ENCODE measurements at regions not wholly inside any gene's neighbourhood (a gene's known extent, or its start where the extent isn't known, plus 50 kb on each side); places are given as distances from the start of the nearest gene placed in this dataset.

DNA sequence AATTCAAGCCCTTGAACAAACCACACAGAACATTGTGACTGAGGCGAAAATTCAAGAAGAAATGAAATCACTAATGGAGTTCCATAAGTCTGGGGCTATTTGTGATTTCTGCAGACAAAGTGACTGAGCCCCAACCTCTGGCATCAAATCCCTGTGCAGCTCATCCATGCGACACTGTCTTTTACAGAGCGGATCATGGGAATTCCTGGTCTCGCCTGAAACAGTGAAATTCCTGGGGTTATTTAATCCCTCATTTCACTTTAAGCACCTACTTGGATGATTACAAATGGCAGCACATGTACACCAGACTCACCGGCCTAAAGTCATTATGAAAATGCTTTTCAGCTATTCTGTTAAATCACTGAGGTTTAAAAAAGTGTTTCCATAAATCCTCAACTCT, 102.4 kb upstream of the CDH4 start:
- TF ChIP-seq, protein P1, sequence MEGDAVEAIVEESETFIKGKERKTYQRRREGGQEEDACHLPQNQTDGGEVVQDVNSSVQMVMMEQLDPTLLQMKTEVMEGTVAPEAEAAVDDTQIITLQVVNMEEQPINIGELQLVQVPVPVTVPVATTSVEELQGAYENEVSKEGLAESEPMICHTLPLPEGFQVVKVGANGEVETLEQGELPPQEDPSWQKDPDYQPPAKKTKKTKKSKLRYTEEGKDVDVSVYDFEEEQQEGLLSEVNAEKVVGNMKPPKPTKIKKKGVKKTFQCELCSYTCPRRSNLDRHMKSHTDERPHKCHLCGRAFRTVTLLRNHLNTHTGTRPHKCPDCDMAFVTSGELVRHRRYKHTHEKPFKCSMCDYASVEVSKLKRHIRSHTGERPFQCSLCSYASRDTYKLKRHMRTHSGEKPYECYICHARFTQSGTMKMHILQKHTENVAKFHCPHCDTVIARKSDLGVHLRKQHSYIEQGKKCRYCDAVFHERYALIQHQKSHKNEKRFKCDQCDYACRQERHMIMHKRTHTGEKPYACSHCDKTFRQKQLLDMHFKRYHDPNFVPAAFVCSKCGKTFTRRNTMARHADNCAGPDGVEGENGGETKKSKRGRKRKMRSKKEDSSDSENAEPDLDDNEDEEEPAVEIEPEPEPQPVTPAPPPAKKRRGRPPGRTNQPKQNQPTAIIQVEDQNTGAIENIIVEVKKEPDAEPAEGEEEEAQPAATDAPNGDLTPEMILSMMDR (IDR thresholded peaks at IDR 0.05; ENCODE audit: partially characterized antibody, unreplicated experiment) = no peak
- Mint-ChIP-seq H3K9me3 (ENCODE audit: unreplicated experiment) (no peaks in the 10 kb centered on the region), H3K4me1 (ENCODE audit: low read depth, unreplicated experiment) (no peaks in the 10 kb centered on the region), H3K27ac (ENCODE audit: unreplicated experiment) (no peak overlapping the region), H3K27me3 (ENCODE audit: unreplicated experiment) (no peaks in the 10 kb centered on the region), H3K36me3 (ENCODE audit: unreplicated experiment) (no peaks in the 10 kb centered on the region), H3K4me3 (ENCODE audit: unreplicated experiment) (no peak overlapping the region)
- DNase-seq = no peak

DNA sequence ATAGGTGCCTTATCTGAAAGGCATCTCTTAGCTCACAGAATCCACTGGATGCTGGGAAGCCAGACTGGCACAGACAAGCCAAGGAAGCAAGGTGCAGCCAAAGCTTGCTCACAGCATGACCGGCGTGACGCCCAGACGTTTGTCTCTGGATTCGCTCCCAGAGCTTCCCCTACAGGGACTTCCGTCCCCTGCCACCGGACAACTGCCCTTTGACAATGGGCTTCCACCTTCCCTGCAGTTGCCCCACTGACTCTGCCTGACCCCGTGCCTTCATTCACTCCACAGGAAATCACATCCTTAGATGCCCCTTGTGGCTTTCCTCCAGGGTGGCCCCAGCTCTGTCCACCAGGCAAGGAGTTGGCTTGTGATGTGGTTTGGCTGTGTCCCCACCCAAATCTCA, 94.8 kb upstream of the CDH4 start:
- Mint-ChIP-seq H3K4me1 (ENCODE audit: low read depth, unreplicated experiment) (peaks cover 2% of the 10 kb centered on the region), H3K36me3 (ENCODE audit: unreplicated experiment) (no peaks in the 10 kb centered on the region), H3K9me3 (ENCODE audit: unreplicated experiment) (peaks cover 8% of the 10 kb centered on the region), H3K27me3 (ENCODE audit: unreplicated experiment) (peaks cover 1% of the 10 kb centered on the region), H3K4me3 (ENCODE audit: unreplicated experiment) (no peak overlapping the region), H3K27ac (ENCODE audit: unreplicated experiment) (no peak overlapping the region)
- TF ChIP-seq, protein P1 (IDR thresholded peaks at IDR 0.05; ENCODE audit: partially characterized antibody, unreplicated experiment) = no peak
- no peak for DNase-seq

- H3K4me1 Mint-ChIP-seq (ENCODE audit: low read depth, unreplicated experiment) = peaks cover 2% of the 10 kb centered on the region
- H3K9me3 Mint-ChIP-seq (ENCODE audit: unreplicated experiment) = peaks cover 6% of the 10 kb centered on the region
- H3K27me3 Mint-ChIP-seq (ENCODE audit: unreplicated experiment) = peaks cover 1% of the 10 kb centered on the region
- no peak overlapping the region for H3K27ac Mint-ChIP-seq (ENCODE audit: unreplicated experiment)
- H3K36me3 Mint-ChIP-seq (ENCODE audit: unreplicated experiment) = no peaks in the 10 kb centered on the region
- TF ChIP-seq, protein P1 (IDR thresholded peaks at IDR 0.05; ENCODE audit: partially characterized antibody, unreplicated experiment) = no peak
- H3K4me3 Mint-ChIP-seq (ENCODE audit: unreplicated experiment) = no peak overlapping the region
- DNase-seq = no peak
Measured at GRCh38 chr20:61159957-61160686, 91.9 kb upstream of the CDH4 start.

- no peak overlapping the region for H3K27ac Mint-ChIP-seq (ENCODE audit: unreplicated experiment)
- H3K4me3 Mint-ChIP-seq (ENCODE audit: unreplicated experiment) = no peak overlapping the region
- H3K36me3 Mint-ChIP-seq (ENCODE audit: unreplicated experiment) = no peaks in the 10 kb centered on the region
- TF ChIP-seq, protein P1 (IDR thresholded peaks at IDR 0.05; ENCODE audit: partially characterized antibody, unreplicated experiment) = no peak
- H3K9me3 Mint-ChIP-seq (ENCODE audit: unreplicated experiment) = peaks cover 6% of the 10 kb centered on the region
- peaks cover 2% of the 10 kb centered on the region for H3K4me1 Mint-ChIP-seq (ENCODE audit: low read depth, unreplicated experiment)
- no peaks in the 10 kb centered on the region for H3K27me3 Mint-ChIP-seq (ENCODE audit: unreplicated experiment)
- DNase-seq = no peak
Measured at GRCh38 chr20:61161726-61162390, 90.2 kb upstream of the CDH4 start.

DNA sequence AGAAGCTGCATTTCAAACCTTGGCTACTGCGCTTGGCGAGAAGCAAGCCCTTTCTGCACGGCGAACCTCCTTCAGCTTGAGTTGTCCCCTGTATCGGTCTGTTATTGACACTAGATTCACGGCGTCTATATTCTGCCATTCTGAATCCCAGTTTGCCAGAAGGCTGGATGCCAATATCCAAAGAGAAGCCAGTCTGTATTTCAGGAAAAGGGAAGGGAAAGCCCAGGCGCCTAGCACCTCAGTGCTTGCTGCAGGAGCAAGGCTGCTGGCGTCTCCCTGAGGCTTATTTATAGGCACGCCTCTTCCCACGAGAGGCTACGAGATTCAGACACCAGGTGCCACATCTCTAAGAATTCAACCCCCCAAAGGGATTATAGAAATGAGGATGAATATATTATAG, 89.6 kb upstream of the CDH4 start:
- no peaks in the 10 kb centered on the region for H3K27me3 Mint-ChIP-seq (ENCODE audit: unreplicated experiment)
- no peak overlapping the region for H3K27ac Mint-ChIP-seq (ENCODE audit: unreplicated experiment)
- no peak for DNase-seq
- H3K4me1 Mint-ChIP-seq (ENCODE audit: low read depth, unreplicated experiment) = peaks cover 2% of the 10 kb centered on the region
- TF ChIP-seq, protein P1 (IDR thresholded peaks at IDR 0.05; ENCODE audit: partially characterized antibody, unreplicated experiment) = no peak
- no peaks in the 10 kb centered on the region for H3K36me3 Mint-ChIP-seq (ENCODE audit: unreplicated experiment)
- no peak overlapping the region for H3K4me3 Mint-ChIP-seq (ENCODE audit: unreplicated experiment)
- H3K9me3 Mint-ChIP-seq (ENCODE audit: unreplicated experiment) = peaks cover 3% of the 10 kb centered on the region
